Occipital lobe (tissue), 1 donor: ENCODE measurements at regions not wholly inside any gene's neighbourhood (a gene's known extent, or its start where the extent isn't known, plus 50 kb on each side); places are given as distances from the start of the nearest gene placed in this dataset.
A peak's percentile ranks its signal among the peaks of the same experiment; 100 is the strongest.

ENCODE experiments used
- DNase-seq: peaks from one replicate; lab custom pipeline; 2025; lab: John Stamatoyannopoulos, UW

DNA sequence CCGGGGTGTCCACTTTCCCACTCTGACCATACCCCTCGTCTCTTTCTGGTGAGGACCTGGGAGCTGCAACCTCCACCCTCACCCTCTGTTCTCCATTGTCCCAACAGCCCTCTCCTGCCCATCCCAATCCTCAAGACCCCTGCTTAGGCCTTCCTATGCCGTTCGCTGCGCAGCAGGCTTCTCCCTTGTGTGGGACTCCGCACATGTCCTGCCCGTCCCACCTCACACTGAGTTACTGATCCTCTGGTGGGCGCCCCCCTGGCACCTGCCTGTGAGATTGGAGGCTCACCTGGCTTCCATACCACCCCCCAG is 119.5 kb upstream of the SNTG2 start:
- no peak for DNase-seq

DNA sequence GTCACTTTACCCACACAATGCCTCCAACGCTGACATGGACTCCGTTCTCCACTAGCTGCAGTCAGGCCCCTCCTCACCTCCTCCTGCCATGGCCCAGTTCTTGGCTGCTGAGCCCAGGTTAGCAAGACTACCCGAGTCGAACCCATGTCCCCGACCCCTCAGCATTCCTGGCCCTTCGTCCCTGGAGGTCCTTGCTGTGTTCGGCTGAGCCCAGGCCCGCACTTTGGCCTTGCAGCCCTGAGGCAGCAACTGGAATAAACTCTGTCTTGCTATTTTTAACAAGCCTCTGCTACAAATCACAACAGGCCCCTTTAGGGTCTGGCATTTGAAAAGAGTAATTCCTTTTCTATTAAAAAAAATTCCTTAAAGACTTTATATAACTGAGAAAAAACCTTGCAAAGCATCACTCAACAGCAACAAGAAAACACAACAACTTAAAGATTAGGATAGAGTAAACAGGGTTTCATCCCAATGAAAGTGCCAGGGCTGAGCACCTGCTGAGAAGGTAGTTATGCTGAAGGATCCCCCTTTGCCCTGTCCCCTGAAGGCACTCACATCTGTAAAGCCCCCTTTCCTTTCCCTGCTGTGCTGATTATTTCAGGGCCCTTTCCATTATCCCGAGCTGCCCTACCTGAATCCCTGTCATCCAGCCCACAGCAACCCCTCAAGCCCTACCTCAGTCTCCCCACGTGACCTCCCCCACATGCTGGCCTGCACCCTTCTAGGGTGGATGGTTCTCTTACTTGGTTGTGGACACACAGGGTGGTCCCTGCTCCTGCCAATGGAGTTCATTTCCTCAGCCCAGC is 120.0 kb upstream of the SNTG2 start:
- no peak for DNase-seq

DNA sequence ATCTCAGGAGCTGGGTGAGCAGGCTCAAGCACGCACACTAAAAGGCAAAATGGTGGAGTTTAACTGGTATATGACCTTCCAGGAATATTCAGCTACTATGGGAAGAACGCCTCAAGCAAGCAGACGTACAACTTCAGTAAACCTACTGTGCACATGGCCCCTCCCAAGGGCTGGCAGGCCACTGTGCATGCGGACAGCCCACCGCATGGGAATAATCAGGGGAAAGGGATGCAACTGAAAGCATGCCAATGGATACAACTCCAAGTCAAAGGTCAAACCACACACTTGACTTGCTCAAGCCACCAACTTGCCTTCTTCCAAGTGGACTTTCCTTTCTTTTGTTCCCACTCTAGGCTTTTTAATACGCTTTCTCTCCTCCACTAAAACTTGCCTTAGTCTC is 121.6 kb upstream of the SNTG2 start:
- no peak for DNase-seq

DNA sequence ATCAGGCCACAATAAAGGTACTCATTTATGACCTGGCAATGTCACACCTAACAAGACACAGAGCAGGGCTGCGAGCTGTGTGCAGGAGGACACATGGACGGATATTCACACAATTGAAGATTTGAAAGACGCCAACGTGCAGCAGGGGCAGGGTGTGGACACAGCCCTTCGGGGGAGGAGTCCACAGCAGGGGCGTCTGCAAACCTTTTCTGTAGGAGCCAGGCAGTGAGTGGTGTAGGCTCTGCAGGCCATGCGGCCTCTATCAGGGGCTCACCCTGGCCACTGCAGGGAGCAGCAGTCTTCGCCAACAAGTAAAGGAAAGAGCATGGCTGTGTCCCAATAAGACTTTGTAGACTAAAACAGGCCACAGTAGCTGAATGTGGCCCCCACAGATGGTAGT is 125.7 kb upstream of the SNTG2 start:
- no peak for DNase-seq

DNA sequence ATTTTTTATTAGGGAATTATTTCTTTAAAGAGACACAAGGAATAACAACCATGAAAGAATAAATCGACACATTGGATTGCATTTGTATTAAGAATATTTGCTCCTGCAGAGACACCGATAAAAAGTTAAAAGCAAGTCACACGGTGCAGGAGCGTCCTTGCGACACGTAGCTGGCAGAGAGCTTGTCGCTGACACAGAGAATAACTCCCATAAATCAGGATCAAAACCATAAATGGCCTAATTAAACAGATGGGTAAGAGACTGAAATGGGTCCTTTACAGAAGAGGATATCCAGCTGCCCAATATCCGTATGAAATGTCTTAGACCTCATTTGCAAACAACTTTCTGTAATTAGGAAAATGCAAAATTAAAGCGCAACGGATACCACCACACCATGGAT is 126.1 kb upstream of the SNTG2 start:
- no peak for DNase-seq

DNA sequence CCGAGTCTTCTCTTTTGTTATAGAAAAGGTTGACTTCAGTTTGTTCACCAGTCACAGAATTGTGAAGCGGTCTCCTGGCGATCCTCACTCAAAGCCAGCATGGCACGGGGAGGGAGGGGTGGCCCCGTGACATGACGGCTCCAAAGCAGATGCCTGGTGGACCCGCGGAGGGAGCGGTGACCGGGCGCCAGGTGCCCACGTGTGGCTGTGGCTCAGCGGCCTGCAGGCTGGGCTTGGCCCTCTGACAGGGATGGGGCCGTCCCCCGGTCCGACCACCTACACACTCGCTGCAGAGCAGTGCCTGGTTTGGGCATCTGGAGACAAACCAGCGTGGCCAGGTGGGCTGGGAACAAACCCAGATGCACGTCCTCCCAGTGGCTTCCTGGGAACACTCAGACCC is 129.1 kb upstream of the SNTG2 start:
- no peak for DNase-seq

DNA sequence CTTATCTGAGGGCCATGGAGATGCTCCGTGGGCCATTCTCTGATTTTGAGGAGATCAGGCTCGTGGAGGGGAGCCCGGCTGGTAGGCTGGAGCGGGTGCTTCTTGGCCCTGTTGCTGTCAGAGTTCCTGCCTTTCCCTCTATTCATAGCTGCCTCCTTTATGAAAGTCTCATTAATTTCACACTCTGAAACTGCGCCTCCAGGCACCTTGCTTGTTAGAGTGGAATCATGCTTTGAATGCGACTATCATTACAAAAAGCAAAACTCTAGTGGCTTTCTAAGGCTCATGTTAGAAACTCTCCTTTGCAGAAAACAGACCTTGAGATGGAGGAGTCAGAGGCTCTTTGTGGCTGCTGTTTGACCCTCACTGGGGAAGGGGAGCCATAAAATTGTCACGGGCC is 131.0 kb upstream of the SNTG2 start:
- DNase-seq: no peak

DNA sequence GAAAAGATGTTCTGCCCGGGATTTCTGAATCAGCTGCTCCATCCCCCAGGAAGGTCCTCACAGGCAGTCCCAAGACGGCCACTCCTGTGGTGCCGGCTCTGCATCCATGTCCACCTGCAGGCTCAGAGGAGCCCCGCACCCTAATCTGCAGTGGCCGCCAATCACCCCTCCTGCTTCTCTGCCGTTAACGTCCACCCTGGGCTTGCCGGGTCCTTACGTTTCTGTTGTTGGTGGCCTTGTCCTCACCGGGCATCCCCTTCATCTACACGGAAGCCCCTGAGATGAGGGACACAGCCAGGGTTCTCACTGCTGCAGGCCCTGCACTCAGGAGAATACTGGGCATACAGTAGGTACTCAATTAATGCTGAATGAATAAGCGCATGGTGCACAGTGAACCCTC is 131.5 kb upstream of the SNTG2 start:
- no peak for DNase-seq

DNA sequence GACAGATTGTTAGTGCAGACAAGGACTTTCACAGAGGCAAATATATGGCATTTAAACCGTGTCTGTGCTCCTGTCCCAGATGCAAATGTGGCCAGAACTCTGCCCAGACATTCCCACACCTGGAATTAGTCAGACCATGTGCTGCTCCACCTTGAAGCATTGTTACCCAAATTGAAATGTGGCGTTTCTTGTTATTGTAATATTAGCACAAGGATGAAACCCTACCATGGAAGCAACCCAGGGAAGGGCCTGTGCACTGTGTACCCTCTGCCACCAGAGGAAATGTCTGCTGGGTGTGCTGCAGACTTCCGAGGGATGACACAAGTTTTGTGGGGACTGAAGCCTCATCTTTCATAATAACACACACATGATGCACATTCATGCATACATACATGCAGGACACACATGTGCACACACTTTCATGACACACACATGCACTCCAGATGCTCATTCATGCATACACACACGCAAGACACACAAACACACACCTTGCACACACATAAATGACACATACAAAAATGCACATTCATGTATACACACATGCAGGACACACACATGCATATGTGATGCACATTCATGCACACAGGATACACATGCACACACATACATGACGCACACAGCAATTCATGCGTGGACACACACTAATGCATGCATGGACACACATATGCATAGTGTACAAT is 133.2 kb upstream of the SNTG2 start:
- no peak for DNase-seq

DNA sequence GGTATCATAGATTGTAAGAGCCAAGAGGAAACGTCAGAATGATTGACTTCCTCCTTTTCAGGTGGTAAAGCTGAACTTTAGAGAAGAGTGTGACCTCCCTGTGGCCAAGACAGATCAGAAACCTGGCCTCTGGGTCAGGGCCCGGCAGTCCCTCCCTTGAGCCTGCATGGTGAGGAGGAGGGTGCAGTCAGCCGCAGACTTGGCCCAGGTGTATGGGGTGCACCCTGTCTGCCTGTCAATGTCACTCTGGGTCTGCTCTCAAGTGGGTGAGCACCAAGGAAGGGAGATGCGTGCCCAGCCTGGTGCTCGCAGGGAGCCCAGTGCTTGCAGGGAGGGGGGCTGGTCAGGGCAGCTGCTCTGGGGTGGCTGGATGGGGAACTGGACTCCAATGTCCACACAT is 134.4 kb upstream of the SNTG2 start:
- DNase-seq: no peak

DNA sequence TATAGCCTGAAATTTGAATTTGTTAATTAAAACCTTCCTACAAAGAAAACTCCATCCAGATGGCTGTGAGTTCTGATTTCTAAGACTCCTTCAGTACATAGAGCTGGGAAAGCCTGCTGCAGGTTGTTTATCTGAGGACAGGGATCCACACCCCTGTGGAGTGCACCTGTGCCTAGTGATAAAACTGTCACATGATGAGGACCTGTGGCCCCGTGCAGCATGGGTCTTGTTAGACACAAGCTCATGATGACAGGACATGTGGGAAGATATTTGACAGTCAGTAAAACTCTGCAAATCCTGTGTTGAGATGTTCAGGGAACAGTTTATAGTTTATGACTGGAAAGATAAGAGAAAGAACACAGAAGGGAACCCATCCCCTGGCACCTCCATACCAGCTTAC is 133.2 kb upstream of the TMEM18 start:
- no peak for DNase-seq

DNA sequence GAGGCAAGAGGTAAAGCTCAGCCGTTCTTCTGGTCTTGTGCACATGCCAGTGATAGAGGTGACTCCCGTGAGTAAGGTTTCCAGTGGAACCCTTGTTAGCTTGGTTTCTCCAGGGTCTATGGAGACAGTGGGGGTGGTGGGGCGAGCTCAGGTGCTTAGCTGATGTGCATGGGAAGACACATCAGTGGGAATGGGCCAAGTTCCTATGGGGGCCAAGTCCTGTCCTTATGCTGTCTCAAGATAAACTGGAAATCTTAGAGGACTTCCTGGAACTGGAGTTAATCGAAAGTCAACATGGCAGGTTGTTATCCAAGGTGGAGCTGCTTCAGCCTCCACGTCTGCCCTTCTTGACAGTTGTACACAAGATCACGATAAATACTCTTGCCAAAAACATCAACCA is 130.1 kb upstream of the TMEM18 start:
- no peak for DNase-seq

DNA sequence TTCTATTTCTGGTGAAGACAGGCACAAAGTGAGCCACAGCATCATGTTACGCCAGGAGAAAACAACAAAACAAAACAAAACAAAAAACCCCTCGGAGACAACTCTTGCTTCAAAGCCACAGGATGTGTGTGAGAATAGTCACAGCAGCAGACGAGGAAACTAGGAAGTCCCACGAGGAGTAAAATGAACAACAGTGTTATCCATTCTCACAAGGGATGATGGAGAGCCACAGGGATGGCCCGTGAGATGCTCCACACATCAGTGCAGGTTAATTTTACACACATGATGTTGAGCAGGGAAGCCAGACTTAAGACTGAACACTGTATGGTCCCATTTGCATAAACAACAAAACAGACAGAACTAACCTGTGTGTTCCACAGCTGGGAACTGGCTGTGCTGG is 128.5 kb upstream of the TMEM18 start:
- no peak for DNase-seq

DNA sequence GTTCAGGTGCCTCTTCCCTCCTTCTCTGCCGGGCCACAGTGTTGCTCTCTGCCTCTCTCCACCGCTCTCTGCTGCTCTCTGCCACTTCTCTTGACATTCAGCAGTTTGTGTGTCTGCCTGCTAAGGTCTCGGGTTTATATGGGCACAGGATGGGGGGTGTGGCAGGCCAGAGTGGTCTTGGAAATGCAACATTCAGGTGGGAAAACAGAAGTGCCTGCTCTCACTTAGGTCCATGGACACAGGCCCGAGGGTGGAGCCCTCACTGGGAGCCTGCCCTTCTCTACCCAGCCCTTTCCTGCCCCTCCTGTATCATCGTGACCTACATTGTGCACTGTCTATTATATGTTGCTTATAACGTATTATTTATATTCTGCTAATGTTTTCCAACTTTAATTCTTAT is 120.8 kb upstream of the TMEM18 start:
- DNase-seq: no peak

DNA sequence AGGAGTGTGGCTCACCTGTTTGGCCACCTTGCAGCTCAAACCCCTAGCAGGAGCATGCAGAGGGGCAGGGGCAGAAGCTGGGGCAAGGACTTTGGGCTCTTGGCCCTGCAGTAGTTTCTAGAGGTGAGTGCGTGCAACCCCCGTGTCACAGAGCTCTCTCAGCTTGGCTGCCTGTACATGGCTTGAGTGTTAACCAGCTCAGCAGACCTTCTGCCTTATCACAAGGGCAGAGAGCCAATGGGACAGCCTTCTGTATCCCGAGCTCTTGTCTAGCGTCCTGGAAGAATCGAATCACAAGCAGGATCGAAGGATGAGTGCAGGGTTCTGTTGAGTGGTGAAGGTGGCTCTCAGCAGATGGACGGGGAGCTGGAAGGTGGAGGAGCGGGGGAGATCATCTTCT is 120.3 kb upstream of the TMEM18 start:
- DNase-seq: no peak

DNA sequence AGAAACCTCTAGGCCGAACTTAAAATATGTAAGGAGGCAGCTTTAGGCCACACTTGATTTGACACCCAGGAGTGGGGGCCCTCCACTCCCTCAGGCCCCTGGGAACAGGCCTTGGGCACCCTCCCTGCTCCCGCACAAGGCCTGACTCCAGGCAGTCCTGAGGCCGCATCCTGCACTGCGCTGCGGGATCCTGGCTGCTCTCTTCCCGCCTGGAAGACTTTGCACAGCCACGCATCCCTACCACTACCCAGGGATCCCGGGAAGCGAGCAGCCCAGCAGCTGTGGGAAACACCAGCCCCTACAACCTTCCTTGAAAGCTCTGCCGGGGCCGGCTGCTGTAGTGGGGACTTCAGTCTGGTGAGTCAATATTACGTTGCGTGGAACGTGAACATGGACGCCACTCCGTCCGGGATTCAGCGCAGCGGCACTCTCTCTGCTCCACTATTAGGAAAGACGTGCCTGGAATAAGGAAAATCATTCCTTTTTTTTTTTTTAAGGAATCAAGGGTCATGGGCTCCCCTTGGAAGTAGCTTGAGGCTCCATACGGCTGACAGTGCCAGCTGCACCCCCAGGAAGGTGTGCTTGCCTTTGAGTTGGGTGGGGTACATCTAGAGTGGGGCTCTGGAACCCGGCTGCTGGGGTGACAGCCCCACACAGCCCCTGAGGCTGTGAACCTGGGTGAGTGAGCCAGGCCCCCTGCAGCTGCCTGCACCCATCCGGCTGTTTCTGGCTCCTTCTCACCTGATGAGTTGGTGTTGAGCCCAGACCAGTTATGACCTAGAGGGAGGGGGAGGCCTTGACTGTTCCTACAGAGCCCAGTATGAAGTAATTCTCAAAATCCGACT is 119.2 kb upstream of the TMEM18 start:
- no peak for DNase-seq

DNA sequence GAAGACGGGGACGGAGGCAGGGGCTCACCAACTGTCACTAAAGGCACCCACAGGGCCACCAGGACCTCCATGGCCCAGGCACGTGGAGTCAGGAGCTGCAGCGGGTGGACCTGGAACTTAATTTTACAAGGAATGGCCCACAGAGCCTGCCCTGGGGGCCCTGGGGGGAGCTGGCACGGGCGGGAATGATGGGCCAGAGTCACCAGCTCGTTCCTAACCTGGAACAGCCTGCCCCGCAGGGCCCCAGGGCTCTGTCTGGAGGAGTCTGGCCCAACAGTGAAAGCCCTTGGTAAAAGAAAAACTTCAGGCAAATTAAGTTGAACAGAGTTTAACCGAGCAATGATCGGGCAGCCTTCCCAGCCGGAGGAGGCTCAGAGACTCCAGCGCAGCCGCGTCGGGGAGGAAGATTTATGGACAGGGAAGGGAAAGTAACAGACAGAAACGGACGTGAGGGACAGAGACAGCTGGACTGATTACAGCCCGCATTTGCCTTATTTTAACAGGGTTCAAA is 118.4 kb upstream of the TMEM18 start:
- no peak for DNase-seq

DNA sequence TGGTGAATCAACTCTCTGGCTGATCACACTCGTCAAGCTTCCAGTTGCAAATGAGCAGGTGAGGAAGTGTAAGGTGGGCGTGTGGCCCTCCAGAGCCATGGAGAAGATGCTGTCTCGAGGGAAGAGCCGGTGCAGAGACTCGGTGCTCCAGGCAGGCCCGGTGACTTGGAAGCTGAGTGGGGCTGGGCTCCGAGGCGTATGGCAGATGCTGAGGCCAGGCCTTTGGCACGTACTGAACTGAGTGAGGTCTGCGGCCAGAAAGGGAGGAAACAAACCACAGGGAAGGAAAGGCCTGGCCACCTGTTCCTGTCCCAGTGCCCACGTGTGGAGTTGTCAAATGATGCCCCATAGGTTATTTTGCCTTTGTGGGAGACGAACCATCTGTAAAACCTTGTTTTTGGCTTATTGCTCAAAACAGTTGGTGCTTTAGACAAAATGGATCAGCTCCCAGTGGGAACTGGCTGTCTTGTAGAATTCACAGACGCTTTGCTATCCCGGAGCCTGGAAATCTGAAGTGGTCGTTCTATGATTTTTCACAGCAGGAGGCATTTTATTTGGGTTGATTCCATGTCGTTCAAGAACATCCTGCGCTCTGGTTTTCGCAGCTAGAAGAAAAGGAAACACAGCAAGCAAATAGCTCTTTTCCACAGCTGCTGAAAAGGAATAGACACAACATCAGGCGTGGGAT is 117.5 kb upstream of the TMEM18 start:
- DNase-seq: peak; percentile 73

DNA sequence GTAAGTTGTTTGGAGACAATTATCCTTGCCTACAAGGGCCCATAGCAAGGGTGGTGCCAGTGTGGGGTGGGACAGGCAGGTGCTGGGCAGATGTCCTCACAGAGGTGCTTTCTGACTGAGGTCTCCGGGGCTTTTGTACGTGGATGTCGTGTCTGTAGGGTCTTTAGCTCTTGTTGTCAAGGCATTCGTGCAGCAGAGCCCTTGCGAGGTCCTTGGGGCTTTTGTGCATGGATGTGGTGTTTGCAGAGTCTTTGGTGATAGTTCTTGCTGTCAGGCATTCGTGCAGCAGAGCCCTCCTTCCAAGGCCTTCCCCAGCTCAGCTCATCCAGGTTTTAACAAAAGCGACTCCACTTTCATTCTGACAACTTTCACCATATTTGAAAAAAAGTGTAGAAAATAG is 116.0 kb upstream of the TMEM18 start:
- DNase-seq: no peak

DNA sequence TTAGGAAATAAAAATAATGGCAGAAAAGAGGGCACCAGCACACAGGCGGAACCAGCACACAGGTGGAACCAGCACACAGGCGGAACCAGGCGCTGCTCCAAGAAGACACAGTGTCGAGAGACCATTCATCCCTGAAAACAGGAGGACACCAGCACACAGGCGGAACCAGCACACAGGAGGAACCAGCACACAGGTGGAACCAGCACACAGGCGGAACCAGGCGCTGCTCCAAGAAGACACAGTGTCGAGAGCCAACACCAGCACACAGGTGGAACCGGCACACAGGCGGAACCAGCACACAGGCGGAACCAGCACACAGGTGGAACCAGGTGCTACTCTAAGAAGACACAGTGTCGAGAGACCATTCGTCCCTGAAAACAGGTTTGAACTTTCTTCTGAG is 115.5 kb upstream of the TMEM18 start:
- no peak for DNase-seq

DNA sequence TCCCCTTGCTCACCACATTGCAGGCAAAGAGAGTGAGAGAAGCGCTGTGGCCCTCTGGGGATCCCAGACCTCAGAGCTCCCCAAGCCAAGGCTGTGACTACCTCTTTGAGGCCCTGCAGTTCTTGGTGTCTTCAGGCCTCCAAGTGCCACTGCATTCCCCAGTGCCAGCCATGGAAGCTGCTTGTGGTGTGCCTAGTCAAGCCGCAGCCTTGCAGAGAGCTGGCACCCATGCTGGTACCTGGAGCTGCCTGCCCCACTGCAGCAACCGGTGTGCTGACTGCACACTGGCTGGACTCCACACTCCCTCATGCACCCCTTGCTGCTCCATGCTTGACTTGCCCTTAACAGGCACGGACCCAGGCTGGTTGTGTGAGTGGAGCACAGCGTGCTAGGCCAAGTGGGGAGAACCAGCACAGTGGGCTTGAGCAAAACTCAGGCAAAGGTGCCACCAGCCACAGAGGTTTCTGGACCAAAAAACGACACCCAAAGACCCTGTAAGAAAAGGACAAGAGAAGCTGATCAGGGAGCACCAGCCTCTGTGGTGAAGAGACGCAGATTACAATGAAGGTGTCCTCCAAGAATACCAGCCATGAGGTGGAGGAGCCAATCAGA is 113.5 kb upstream of the TMEM18 start:
- DNase-seq: no peak
